WERI-Rb-1 (cell line): ENCODE measurements at regions not wholly inside any gene's neighbourhood (a gene's known extent, or its start where the extent isn't known, plus 50 kb on each side); places are given as distances from the start of the nearest gene placed in this dataset.

Experiments used
- DNase-seq: peaks from one replicate; pipeline ENCODE4 v3.0.0-alpha.2; 2020
- H3K27ac ChIP-seq: fragments of 250-450 bp; sonication (Bioruptor Pico); 2 replicates; pipeline ENCODE4 v1.5.1; 2020; ENCODE audit warnings: mild to moderate bottlenecking, moderate library complexity
- H3K27me3 ChIP-seq: fragments of 250-450 bp; sonication (Bioruptor Pico); 2 replicates; pipeline ENCODE4 v1.5.1; 2021; ENCODE audit warnings: mild to moderate bottlenecking, low read depth, moderate library complexity; ENCODE audit not compliant: insufficient read depth, severe bottlenecking
- H3K36me3 ChIP-seq: fragments of 250-450 bp; sonication (Bioruptor Pico); 2 replicates; pipeline ENCODE4 v1.5.1; 2020; ENCODE audit warnings: mild to moderate bottlenecking, moderate library complexity
- H3K4me3 ChIP-seq: 2 replicates; pipeline ENCODE4 v1.5.1; 2011; ENCODE audit warnings: low read depth, mild to moderate bottlenecking, control low read depth, low read length
- H3K9me3 ChIP-seq: fragments of 250-450 bp; sonication (Bioruptor Pico); 2 replicates; pipeline ENCODE4 v1.5.1; 2021; ENCODE audit warnings: mild to moderate bottlenecking, moderate library complexity; ENCODE audit not compliant: severe bottlenecking
- CTCF ChIP-seq: IDR thresholded peaks from 2 replicates; pipeline ENCODE4 v1.5.1; 2011; ENCODE audit warnings: low read depth, mild to moderate bottlenecking, control low read depth, inconsistent platforms, low read length

- no peak for DNase-seq
- TF ChIP-seq CTCF = no peak
- no peak overlapping the region for H3K27ac ChIP-seq
- H3K36me3 ChIP-seq = no peaks in the 10 kb centered on the region
- H3K9me3 ChIP-seq = no peaks in the 10 kb centered on the region
- no peaks in the 10 kb centered on the region for H3K27me3 ChIP-seq
- no peak overlapping the region for H3K4me3 ChIP-seq
Measured at GRCh38 chr3:72483554-72484104, 364.6 kb downstream of the SHQ1 start.

- Histone ChIP-seq H3K36me3 (no peaks in the 10 kb centered on the region), H3K27me3 (no peaks in the 10 kb centered on the region), H3K9me3 (no peaks in the 10 kb centered on the region), H3K27ac (no peak overlapping the region), H3K4me3 (no peak overlapping the region)
- DNase-seq = no peak
- no peak for TF ChIP-seq CTCF
Measured at GRCh38 chr3:72482589-72483321, 365.5 kb downstream of the SHQ1 start.

GRCh38 chr3:72481542-72481941 is 366.7 kb downstream of the SHQ1 start:
- H3K27me3 ChIP-seq = no peaks in the 10 kb centered on the region
- no peak for DNase-seq
- H3K4me3 ChIP-seq = no peak overlapping the region
- H3K36me3 ChIP-seq = no peaks in the 10 kb centered on the region
- H3K27ac ChIP-seq = no peak overlapping the region
- H3K9me3 ChIP-seq = no peaks in the 10 kb centered on the region
- no peak for TF ChIP-seq CTCF

- H3K36me3 ChIP-seq = no peaks in the 10 kb centered on the region
- no peak for TF ChIP-seq CTCF
- H3K9me3 ChIP-seq = no peaks in the 10 kb centered on the region
- no peak for DNase-seq
- H3K27ac ChIP-seq = no peak overlapping the region
- H3K27me3 ChIP-seq = no peaks in the 10 kb centered on the region
- H3K4me3 ChIP-seq = no peak overlapping the region
Measured at GRCh38 chr3:72480366-72480765, 367.9 kb downstream of the SHQ1 start.

- Histone ChIP-seq H3K27me3 (no peaks in the 10 kb centered on the region), H3K36me3 (no peaks in the 10 kb centered on the region), H3K9me3 (no peaks in the 10 kb centered on the region), H3K4me3 (no peak overlapping the region), H3K27ac (no peak overlapping the region)
- TF ChIP-seq CTCF = no peak
- DNase-seq = no peak
Measured at GRCh38 chr3:72479651-72480215, 368.5 kb downstream of the SHQ1 start.
